ENCODE measurements at regions not wholly inside any gene's neighbourhood (a gene's known extent, or its start where the extent isn't known, plus 50 kb on each side); places are given as distances from the start of the nearest gene placed in this dataset.
"Not testable (repeated sequence)": the region's sequence is repeated elsewhere in the genome, so short reads cannot be mapped to it uniquely, and the experiment has no call there.

- not testable (repeated sequence) for FAIRE-seq
These were observed 106.5 kb upstream of the NDST3 start for GRCh38 chr4:117927823-117928222.

GRCh38 chr4:117941611-117942010, 92.7 kb upstream of the NDST3 start:
- Histone ChIP-seq H3K4me3 (no peak overlapping the region), H3K9me3 (no peaks in the 10 kb centered on the region), H3K4me2 (no peak overlapping the region), H3K4me1 (no peaks in the 10 kb centered on the region), H3K27ac (no peak overlapping the region)
- no peak for DNase-seq (ENCODE audit: low read depth in 1 of 2, low spot score in 1 of 2)
- FAIRE-seq, result no peak
- POLR2A ChIA-PET, result no interaction called here
- no peak for TF ChIP-seq SREBF2 (IDR thresholded peaks at IDR 0.05)
- no peak for TF ChIP-seq HOXB13 (CRISPR knock-in tag; IDR thresholded peaks at IDR 0.05; ENCODE audit: low read depth)
- no peak for TF ChIP-seq E2F6 (IDR thresholded peaks at IDR 0.05; ENCODE audit: borderline replicate concordance, low read depth)
- TF ChIP-seq NR3C1 (IDR thresholded peaks at IDR 0.05), result no peak
- TF ChIP-seq EHMT2 (IDR thresholded peaks at IDR 0.05; ENCODE audit: low read depth), result no peak
- TF ChIP-seq BCL3 (IDR thresholded peaks at IDR 0.05), result no peak
- TF ChIP-seq CBX8 (IDR thresholded peaks at IDR 0.05), result no peak
- TF ChIP-seq RARB (CRISPR knock-in tag; IDR thresholded peaks at IDR 0.05), result no peak
- no peak for TF ChIP-seq CEBPB (IDR thresholded peaks at IDR 0.05)
- no peak for TF ChIP-seq POLR2AphosphoS2 (conservative IDR thresholded peaks at IDR 0.05; ENCODE audit: low read length)
- TF ChIP-seq RAD21 (conservative IDR thresholded peaks at IDR 0.05 in 1 of 2, IDR thresholded peaks at IDR 0.05 in 1 of 2), result no peak
- TF ChIP-seq HDAC2 (IDR thresholded peaks at IDR 0.05), result no peak
- no peak for TF ChIP-seq JUNB (IDR thresholded peaks at IDR 0.05)
- no peak for TF ChIP-seq HOXA7 (CRISPR knock-in tag; IDR thresholded peaks at IDR 0.05)
- no peak for TF ChIP-seq MAX (IDR thresholded peaks at IDR 0.05)
- no peak for ATAC-seq
- WGBS (ENCODE audit: missing lambda C conversion rate), result 23% methylated on average over 4 of the region's 5 CpGs
- CTCF ChIA-PET, result no interaction called here

More at GRCh38 chr4:117927823-117928222, 106.5 kb upstream of the NDST3 start:
- H3K4me1 ChIP-seq; ATAC-seq; POLR2A ChIA-PET; CTCF ChIA-PET; H3K4me2 ChIP-seq; DNase-seq (ENCODE audit: low read depth in 1 of 2, low spot score in 1 of 2); H3K4me3 ChIP-seq; H3K27ac ChIP-seq; H3K9me3 ChIP-seq: not testable (repeated sequence)
- 29% methylated on average over 2 of the region's 2 CpGs for WGBS (ENCODE audit: missing lambda C conversion rate)
- TF ChIP-seq ZC3H11A (IDR thresholded peaks at IDR 0.05), result 0 out of 2 replicates have a peak, but pooled peaks have one; percentile 19

- ChIA-PET POLR2A (no interaction called here), CTCF (no interaction called here)
- 13% methylated on average over 3 of the region's 3 CpGs for WGBS (ENCODE audit: missing lambda C conversion rate)
- no peak for ATAC-seq
- H3K4me1 ChIP-seq, result no peaks in the 10 kb centered on the region
- no peak overlapping the region for H3K4me3 ChIP-seq
- DNase-seq (ENCODE audit: low read depth in 1 of 2, low spot score in 1 of 2), result no peak
- TF ChIP-seq EHMT2 (IDR thresholded peaks at IDR 0.05; ENCODE audit: low read depth) (no peak), PHF8 (IDR thresholded peaks at IDR 0.05; ENCODE audit: borderline replicate concordance, low read depth) (no peak), FOSL2 (IDR thresholded peaks at IDR 0.05) (no peak), FOSL2 (CRISPR knock-in tag; IDR thresholded peaks at IDR 0.05) (no peak), HMGXB4 (CRISPR knock-in tag; IDR thresholded peaks at IDR 0.05; ENCODE audit: borderline replicate concordance) (no peak), KDM1A (IDR thresholded peaks at IDR 0.05; ENCODE audit: low read depth) (no peak), KDM5A (IDR thresholded peaks at IDR 0.05) (no peak), SREBF2 (IDR thresholded peaks at IDR 0.05) (no peak), REST (IDR thresholded peaks at IDR 0.05) (no peak), RARB (CRISPR knock-in tag; IDR thresholded peaks at IDR 0.05) (no peak)
- no peak overlapping the region for H3K27ac ChIP-seq
- H3K4me2 ChIP-seq, result no peak overlapping the region
- no peaks in the 10 kb centered on the region for H3K9me3 ChIP-seq
- no peak for FAIRE-seq
These were observed 84.7 kb upstream of the NDST3 start for GRCh38 chr4:117949621-117950020.

Measured in A549 (cell line).